Astrocyte (in vitro differentiated cells and primary cell): ENCODE measurements at regions not wholly inside any gene's neighbourhood (a gene's known extent, or its start where the extent isn't known, plus 50 kb on each side); places are given as distances from the start of the nearest gene placed in this dataset.

ENCODE experiments used
- DNase-seq: peaks from one replicate; pipeline ENCODE4 v3.0.0-alpha.2; 2010; ENCODE audit warnings: low read depth
- FAIRE-seq: peaks from 2 replicates; lab custom pipeline; 2011; peaks lifted over from hg19 to GRCh38; lab: Jason Lieb, UNC
- H2AFZ ChIP-seq: 2 replicates; pipeline ENCODE4 v1.6.0; 2012; ENCODE audit warnings: low read depth, low read length, inconsistent platforms
- H3K27ac ChIP-seq: 2 replicates; pipeline ENCODE4 v1.5.1; 2011; ENCODE audit warnings: low read depth, low read length, inconsistent platforms
- H3K27me3 ChIP-seq: 2 replicates; pipeline ENCODE4 v1.6.0; 2011; ENCODE audit warnings: low read length, inconsistent platforms; ENCODE audit not compliant: insufficient read depth
- H3K36me3 ChIP-seq: 2 replicates; pipeline ENCODE4 v1.5.1; 2011; ENCODE audit warnings: low read length, inconsistent platforms; ENCODE audit not compliant: insufficient read depth
- H3K4me1 ChIP-seq: 2 replicates; pipeline ENCODE4 v1.5.1; 2011; ENCODE audit warnings: low read length, inconsistent platforms; ENCODE audit not compliant: insufficient read depth
- H3K4me2 ChIP-seq: 2 replicates; pipeline ENCODE4 v1.6.0; 2012; ENCODE audit warnings: low read length, inconsistent platforms
- H3K4me3 ChIP-seq: 2 replicates; pipeline ENCODE4 v1.5.1; 2011; ENCODE audit warnings: low read depth, mild to moderate bottlenecking, low read length, inconsistent platforms; ENCODE audit not compliant: insufficient read depth
- H3K79me2 ChIP-seq: 2 replicates; pipeline ENCODE4 v1.6.0; 2012; ENCODE audit warnings: mild to moderate bottlenecking, low read length, inconsistent platforms; ENCODE audit not compliant: insufficient read depth
- H3K9ac ChIP-seq: 2 replicates; pipeline ENCODE4 v1.6.0; 2012; ENCODE audit warnings: mild to moderate bottlenecking, low read length, inconsistent platforms
- H3K9me3 ChIP-seq: 2 replicates; pipeline ENCODE4 v1.5.1; 2012; ENCODE audit warnings: low read depth, mild to moderate bottlenecking, low read length, inconsistent platforms; ENCODE audit not compliant: insufficient read depth
- H4K20me1 ChIP-seq: 2 replicates; pipeline ENCODE4 v1.6.0; 2012; ENCODE audit warnings: low read length, inconsistent platforms; ENCODE audit not compliant: insufficient read depth
- H3K27ac Mint-ChIP-seq: one replicate; pipeline ENCODE4 v1.8.0; 2021; ENCODE audit warnings: mild to moderate bottlenecking, mixed read lengths; ENCODE audit not compliant: unreplicated experiment
- H3K27me3 Mint-ChIP-seq: one replicate; pipeline ENCODE4 v1.8.0; 2021; ENCODE audit warnings: low read depth, mixed read lengths; ENCODE audit not compliant: unreplicated experiment
- H3K36me3 Mint-ChIP-seq: one replicate; pipeline ENCODE4 v1.8.0; 2021; ENCODE audit warnings: low read depth, mixed read lengths; ENCODE audit not compliant: unreplicated experiment
- H3K4me1 Mint-ChIP-seq: one replicate; pipeline ENCODE4 v1.8.0; 2021; ENCODE audit warnings: low read depth, mixed read lengths; ENCODE audit not compliant: unreplicated experiment
- H3K4me3 Mint-ChIP-seq: one replicate; pipeline ENCODE4 v1.8.0; 2021; ENCODE audit warnings: mild to moderate bottlenecking, moderate library complexity, mixed read lengths; ENCODE audit not compliant: unreplicated experiment
- H3K9me3 Mint-ChIP-seq: one replicate; pipeline ENCODE4 v1.8.0; 2021; ENCODE audit warnings: mild to moderate bottlenecking, mixed read lengths; ENCODE audit not compliant: unreplicated experiment
- CTCF ChIP-seq: IDR thresholded peaks from 2 replicates; pipeline ENCODE4 v1.5.1; 2011; ENCODE audit warnings: low read depth, mild to moderate bottlenecking, inconsistent platforms, low read length, moderate library complexity; ENCODE audit not compliant: insufficient read depth
- EZH2 ChIP-seq: IDR thresholded peaks from 2 replicates; pipeline ENCODE4 v1.6.1; 2012; ENCODE audit warnings: mild to moderate bottlenecking, low read length, inconsistent platforms; ENCODE audit not compliant: insufficient read depth

GRCh38 chr4:37535872-37536271 lies 150.3 kb downstream of the RELL1 start:
- Histone ChIP-seq H2AFZ (no peak overlapping the region), H3K9me3 (no peaks in the 10 kb centered on the region), H3K4me3 (no peak overlapping the region), H3K79me2 (no peaks in the 10 kb centered on the region), H3K9ac (no peak overlapping the region), H3K36me3 (no peaks in the 10 kb centered on the region), H3K27ac (no peak overlapping the region), H3K27me3 (no peaks in the 10 kb centered on the region), H3K4me2 (no peak overlapping the region), H3K4me1 (no peaks in the 10 kb centered on the region), H4K20me1 (no peaks in the 10 kb centered on the region)
- H3K4me1 Mint-ChIP-seq = peaks cover 6% of the 10 kb centered on the region
- no peak overlapping the region for H3K27ac Mint-ChIP-seq
- FAIRE-seq (no peak), DNase-seq (no peak)
- H3K4me3 Mint-ChIP-seq = no peak overlapping the region
- H3K27me3 Mint-ChIP-seq = no peaks in the 10 kb centered on the region
- H3K36me3 Mint-ChIP-seq = no peaks in the 10 kb centered on the region
- no peaks in the 10 kb centered on the region for H3K9me3 Mint-ChIP-seq
- TF ChIP-seq CTCF (no peak), EZH2 (no peak)

- no peak for DNase-seq
- Histone ChIP-seq H3K4me3 (no peak overlapping the region), H2AFZ (no peak overlapping the region), H3K36me3 (no peaks in the 10 kb centered on the region), H4K20me1 (no peaks in the 10 kb centered on the region), H3K27ac (no peak overlapping the region), H3K4me1 (no peaks in the 10 kb centered on the region), H3K9ac (no peak overlapping the region), H3K27me3 (no peaks in the 10 kb centered on the region), H3K79me2 (no peaks in the 10 kb centered on the region), H3K4me2 (no peak overlapping the region), H3K9me3 (no peaks in the 10 kb centered on the region)
- H3K4me3 Mint-ChIP-seq = no peak overlapping the region
- no peak for TF ChIP-seq CTCF
- TF ChIP-seq EZH2 = no peak
- no peaks in the 10 kb centered on the region for H3K4me1 Mint-ChIP-seq
- no peak overlapping the region for H3K27ac Mint-ChIP-seq
- H3K27me3 Mint-ChIP-seq = no peaks in the 10 kb centered on the region
- H3K36me3 Mint-ChIP-seq = no peaks in the 10 kb centered on the region
- no peak for FAIRE-seq
- peaks cover 2% of the 10 kb centered on the region for H3K9me3 Mint-ChIP-seq
Measured at GRCh38 chr4:37533286-37534033, 152.7 kb downstream of the RELL1 start.

- Mint-ChIP-seq H3K4me3 (no peak overlapping the region), H3K27me3 (no peaks in the 10 kb centered on the region), H3K27ac (no peak overlapping the region), H3K4me1 (no peaks in the 10 kb centered on the region), H3K9me3 (peaks cover 2% of the 10 kb centered on the region), H3K36me3 (no peaks in the 10 kb centered on the region)
- Histone ChIP-seq H3K27me3 (no peaks in the 10 kb centered on the region), H3K9ac (no peak overlapping the region), H3K4me3 (no peak overlapping the region), H4K20me1 (no peaks in the 10 kb centered on the region), H3K36me3 (no peaks in the 10 kb centered on the region), H3K4me2 (no peak overlapping the region), H2AFZ (no peak overlapping the region), H3K4me1 (no peaks in the 10 kb centered on the region), H3K79me2 (no peaks in the 10 kb centered on the region), H3K27ac (no peak overlapping the region), H3K9me3 (no peaks in the 10 kb centered on the region)
- TF ChIP-seq EZH2 (no peak), CTCF (no peak)
- DNase-seq (no peak), FAIRE-seq (no peak)
Measured at GRCh38 chr4:37531151-37531550, 155.0 kb downstream of the RELL1 start.
